GM21825 (cell line): ENCODE measurements at regions not wholly inside any gene's neighbourhood (a gene's known extent, or its start where the extent isn't known, plus 50 kb on each side); places are given as distances from the start of the nearest gene placed in this dataset.
A peak's percentile ranks its signal among the peaks of the same experiment; 100 is the strongest.
"Not testable (repeated sequence)": the region's sequence is repeated elsewhere in the genome, so short reads cannot be mapped to it uniquely, and the experiment has no call there.

Experiments used
- ATAC-seq: cut with Tn5 transposase; IDR thresholded peaks from one replicate; pipeline ENCODE4 v1.9.1; 2021; ENCODE audit warnings: mild to moderate bottlenecking, moderate library complexity; ENCODE audit not compliant: unreplicated experiment

DNA sequence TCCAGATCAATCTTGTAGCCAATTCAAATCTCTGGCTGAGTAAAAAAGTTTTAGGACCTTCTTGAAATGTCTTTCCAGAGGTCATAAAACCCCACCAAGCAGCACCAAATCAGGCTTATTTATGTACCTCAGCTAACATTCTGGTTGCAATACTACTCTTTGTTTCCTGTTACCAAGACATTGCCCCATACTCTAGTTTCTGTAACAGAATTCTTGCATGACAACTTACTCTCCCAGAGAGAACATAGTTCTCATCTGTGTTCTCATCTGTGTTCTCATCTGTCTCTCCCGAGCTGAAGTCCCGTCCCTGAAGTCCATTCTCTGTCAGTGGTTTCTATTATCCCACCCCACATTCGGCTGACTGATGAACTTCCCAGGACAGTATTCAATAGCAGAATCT is 1285.1 kb downstream of the XPNPEP1 start:
- no peak for ATAC-seq

DNA sequence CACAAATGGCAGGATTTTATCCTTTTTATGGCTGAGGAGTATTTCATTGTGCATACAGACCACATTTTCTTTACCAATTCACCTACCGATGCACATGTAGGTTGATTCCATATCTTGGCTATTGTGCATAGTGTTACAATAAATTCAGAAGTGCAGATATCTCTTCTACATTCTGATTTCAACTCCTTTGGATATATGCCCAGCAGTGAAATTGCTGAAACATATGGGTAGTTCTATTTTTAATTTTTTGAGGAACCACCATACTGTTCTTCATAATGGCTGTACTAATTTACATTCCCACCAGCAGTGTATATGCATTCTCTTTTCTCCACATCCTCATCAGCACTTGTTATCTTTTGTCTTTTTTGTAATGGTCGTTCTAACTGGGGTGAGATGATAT is 1290.3 kb downstream of the XPNPEP1 start:
- no peak for ATAC-seq

DNA sequence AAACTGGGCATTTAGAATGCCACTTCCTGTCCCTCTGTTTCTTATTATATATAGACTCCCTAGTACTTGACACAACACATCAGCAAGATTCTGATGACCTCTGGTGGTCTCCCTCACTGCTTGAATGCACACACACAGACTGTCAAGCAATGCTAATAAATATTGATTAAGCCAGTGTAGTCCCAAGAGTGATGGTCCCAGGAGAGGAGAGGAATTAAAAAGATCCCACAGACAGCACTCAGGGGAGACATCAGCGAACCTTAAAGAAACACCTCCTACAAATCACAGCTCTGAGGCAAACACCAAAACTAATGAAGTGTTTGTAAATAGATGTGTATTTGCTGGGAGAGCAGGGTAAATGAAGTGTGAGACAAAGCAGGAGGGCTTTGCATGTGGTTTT is 1291.2 kb downstream of the XPNPEP1 start:
- no peak for ATAC-seq

DNA sequence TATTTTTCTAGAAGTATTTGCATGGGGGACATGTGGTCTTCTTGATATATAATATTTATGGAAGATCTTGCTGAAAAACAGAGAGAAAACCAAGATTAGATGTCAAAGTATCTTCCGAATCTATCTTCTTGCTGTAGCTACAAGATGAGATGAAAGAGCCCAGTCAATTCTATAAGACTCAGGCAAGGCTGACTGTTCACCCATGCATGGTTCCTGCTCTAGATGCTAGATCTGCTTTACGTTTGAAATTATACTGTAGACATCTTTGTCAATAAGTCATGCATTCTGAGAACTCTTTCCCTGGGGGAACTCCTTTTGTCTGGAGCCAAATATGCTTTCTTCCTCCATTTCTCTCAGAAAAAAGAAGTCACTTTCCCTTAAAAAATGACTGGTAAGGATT is 1292.0 kb downstream of the XPNPEP1 start:
- peak; percentile 92 for ATAC-seq

DNA sequence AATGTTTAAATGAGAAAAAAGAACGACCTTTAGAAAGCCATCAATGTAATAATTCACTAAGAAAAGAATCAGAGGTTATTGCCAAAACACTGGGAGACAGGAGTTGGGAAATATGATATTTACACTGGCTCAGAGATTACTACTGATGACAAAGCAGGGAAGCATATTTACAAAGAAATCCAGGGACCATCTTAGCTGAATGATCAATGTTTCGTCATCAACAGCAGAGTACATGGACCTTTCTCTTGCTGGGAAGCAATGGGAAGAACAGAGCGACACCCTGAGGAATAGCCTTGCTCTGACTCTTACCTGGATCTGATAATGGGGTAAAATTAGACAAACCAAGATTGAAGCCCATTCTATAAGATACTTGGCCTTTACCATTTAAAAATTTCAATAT is 1293.5 kb downstream of the XPNPEP1 start:
- no peak for ATAC-seq

DNA sequence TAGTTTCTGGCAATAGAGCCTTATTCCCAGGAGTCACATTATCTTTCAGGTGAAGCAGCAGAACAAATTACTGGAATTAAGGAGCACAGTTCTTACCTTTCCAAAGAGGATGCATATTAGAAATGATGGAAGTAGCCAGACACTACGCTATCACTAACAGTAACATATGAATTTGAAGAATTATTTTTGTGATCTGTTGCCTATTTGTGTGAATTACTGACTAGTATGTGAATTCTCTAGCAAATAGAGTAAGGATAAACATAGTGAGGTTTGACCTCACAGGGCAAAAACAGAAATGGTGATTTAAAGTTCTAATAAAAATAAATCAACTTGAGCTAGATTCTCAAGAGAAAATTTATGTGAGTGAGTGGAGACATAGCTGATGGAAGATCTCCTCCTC is 1299.3 kb downstream of the XPNPEP1 start:
- ATAC-seq, result no peak

DNA sequence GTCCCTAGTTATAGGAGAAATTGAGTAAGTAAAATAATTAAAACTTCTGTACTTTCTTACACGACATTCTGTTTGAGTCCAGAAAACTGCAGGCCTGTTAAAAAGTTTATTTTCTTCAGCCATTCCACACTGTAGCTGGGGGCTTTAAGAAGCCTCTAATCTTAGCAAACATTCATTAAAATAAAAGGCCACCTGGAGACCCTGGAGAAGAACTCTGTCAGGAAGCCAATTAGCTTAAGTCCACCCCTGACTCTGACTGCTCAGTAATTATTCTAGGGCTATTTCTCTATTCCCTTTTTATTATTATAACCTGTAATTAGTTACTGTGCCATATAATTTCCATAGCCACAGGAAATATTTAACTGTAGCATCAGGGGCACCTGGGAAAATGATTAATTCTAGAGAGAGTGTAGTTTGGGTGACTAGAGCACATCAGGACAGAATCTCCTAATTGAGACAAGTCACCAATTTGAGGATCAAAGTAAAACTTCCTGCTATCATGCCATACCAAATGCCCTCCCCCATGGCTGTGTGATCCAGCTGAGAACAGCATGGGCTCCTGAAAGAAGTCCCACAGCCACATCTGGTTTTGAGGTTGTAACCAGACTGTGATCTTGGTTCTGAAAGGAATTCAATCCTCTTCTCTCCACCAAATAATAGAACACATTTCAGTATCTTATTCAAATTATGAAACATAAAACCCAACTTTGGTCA is 1302.3 kb downstream of the XPNPEP1 start:
- ATAC-seq, result no peak

DNA sequence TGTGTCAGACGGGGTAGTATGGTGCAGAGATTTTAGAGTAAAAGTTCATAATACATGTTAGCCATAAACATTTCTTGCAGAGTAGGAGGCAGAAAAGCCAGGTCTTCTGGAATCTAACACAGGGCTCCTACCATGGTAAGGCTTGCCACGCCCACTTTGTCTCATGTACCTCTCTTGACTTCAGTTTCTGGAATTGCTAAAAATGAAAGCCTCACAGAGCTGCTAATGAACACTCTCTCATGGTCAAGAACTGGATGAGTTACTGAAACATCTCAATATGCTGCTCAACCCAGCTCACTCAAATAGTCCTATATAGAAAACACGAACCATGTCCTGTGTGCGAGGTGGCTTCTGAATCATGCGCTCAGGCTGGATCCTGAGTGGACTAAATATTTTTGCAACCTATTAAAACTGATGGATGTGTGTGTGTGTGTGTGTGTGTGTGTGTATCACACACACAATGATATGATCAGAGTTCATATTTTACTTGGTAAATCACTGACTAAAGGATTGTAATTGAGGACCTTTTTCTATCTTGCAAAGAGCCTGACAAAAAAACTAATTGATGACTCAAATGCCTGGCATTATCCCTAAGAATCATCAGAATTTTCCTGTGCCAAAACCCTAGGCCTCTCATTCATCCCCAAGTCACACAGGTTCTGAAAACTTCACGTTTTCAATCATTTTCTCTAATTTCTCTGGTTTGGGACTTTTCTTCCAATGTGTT is 1306.6 kb downstream of the XPNPEP1 start:
- no peak for ATAC-seq

DNA sequence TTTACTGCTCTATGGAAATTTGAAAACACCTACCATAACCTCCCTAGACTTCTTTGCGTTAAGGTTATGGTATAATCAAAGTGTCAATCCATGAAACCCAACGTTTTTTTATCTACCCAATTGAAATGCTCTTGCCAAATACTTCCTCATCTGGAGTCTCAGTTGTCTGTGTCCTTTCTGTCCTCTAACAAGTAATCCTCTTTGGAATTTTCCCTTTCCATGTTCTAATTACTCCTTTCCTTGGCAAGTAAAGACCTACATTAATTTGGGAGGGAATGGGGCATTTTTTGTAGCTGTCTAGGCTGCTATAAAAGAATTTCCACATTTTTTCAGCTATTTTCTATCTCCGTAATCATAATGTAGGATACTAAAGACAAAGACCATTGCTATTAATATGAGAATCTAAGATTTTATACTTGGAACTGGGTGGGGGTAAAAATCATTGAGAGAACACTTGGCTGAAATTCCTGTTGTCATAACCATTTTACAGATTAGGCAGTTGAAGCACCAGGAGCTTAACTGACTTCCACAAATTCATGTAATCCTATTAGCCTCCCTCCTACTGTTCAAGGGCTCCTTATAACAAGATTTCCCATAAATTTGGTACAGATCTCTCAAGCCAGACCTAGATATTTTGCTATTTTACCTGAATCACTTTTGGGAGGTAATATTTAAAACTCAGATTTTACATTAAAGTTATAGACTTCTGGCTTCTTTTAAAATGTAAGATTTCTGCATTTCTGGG is 1307.6 kb downstream of the XPNPEP1 start:
- no peak for ATAC-seq

DNA sequence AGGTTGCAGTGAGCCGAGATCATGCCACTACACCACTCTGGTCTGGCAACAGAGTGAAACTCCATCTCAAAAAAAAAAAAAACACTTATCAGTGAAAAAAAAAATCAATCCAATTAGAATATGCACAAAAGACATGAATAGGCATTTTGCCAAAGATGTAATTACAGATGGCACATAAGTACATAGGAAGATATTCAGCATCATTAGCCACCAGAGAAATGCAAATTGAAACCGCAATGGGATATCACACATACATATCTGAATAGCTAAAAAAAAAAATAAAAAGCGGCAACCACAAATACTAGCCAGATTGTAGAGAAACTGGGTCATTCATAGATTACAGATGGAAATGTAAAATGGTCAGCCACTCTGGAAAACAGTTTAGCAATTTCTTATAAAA is 1310.8 kb downstream of the XPNPEP1 start:
- no peak for ATAC-seq

DNA sequence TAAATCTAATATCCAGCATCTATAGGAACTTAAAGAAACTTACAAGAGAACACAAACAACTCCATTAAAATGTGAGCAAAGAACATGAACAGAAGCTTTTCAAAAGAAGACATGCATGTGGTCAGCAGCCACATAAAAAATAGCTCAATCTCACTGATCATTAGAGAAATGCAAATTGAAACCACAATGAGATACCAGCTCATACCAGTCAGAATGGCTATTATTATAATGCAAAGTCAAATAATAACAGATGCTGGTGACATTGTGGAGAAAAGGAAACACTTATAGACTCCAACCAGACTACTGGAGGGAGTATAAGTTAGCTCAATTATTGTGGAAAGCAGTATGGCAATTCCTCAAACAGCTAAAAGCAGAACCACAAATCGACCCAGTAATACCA is 1314.5 kb downstream of the XPNPEP1 start:
- no peak for ATAC-seq

DNA sequence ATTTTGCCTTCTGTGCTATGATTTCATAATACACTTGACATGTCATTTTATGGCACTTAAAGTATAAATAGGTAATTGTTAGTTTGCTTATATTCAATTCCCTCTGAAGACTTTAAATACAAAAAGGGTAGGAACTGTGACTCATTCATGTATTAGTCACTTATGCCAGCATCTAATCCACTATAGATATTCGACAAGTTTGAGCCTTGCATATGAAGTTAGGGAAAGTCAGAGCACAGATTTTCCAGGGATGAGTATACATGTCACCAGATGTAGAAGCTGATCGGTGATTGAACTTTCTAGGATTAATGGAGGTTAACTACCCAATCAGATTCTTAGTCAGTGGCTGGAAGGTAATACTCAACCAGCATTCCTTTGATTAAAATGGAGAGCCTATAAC is 1321.5 kb downstream of the XPNPEP1 start:
- no peak for ATAC-seq

DNA sequence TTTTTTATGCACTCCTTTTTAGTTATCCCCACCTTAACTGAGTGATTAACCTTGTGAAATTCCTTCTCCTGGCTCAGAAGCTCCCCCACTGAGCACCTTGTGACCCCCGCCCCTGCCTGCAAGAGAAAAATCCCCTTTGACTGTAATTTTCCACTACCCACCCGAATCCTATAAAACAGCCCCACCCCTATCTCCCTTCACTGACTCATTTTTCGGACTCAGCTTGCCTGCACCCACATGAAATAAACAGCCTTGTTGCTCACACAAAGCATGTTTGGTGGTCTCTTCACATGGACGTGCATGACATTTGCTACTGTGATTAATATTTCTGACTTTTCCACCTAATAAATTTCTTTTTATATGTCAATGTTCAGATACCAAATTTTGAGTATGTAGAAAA is 1322.8 kb downstream of the XPNPEP1 start:
- ATAC-seq, result not testable (repeated sequence)

DNA sequence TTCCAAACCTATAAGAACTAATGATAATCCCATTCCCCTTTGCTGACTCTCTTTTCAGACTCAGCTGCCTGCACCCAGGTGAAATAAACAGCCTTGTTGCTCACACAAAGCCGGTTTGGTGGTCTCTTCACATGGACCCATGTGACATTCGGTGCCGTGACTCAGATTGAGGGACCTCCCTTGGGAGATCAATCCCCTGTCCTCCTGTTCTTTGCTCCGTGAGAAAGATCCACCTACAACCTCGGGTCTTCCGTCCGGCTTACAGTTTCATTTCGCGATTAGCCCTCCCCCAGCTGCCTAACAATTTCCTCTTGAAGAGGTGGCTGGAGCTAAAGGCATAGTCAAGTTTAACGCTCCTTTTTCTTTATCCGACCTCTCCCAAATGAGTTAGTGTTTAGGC is 1324.0 kb downstream of the XPNPEP1 start:
- not testable (repeated sequence) for ATAC-seq

DNA sequence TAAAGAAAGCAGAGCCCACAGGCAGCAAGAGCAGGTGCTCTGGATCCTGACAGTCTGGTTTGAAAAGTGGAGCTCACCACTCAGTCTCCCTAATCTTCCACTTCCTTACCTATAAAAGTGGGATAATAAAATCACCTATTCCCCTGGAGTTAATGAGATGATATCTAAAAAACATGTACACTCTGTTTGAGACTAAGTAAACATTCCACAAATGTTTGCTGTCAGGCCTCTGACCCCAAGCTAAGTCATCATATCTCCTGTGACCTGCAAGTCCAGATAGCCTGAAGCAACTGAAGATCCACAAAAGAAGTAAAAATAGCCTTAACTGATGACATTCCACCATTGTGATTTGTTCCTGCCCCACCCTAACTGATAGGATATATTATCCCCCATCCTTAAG is 1324.5 kb downstream of the XPNPEP1 start:
- no peak for ATAC-seq

DNA sequence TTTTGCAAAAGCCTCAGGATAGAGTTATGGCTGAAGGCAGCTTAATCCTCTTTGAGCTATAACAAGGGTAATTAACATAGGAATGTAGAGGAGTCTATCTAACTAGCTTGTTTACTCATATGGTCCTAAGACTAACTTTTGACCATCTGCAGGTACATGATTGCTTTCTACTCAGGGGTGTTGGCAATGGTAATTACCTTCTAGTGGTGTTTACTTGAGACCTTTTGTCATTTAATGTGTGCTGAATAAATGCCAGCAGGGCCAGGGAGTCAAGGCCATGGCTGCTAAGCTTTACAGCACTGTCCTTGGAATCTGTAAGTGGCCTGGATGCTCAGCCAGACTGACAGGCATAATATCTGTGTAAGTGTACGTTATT is 1325.0 kb downstream of the XPNPEP1 start:
- ATAC-seq, result no peak

DNA sequence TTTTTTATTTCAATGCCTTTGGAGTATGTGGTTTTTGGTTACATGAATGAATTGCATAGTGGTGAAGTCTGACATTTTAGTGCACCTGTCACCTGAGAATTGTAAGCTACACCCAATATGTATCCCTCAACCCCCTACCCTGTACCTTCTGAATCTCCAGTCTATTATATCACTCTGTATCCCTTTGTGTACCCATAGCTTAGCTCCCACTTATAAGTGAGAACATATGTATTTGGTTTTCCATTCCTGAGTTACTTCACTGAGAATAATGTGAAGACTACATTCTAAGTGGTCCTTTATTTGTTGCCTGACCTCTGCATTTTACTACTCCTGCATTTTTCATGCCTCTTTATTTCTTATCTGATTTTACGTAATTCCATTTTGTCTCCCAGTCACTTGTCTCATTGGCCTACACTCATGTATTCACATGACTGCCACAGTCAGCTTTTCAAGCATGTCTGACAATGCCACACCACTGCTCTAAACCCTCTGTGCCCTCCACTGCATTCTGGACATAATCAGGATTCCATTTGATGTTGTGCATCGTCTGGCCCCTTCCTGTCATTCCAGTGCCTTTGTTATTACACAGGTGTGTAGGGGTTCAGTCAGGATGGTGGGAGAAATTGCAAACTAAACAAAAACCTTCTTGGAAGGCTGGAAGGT is 1325.5 kb downstream of the XPNPEP1 start:
- no peak for ATAC-seq

DNA sequence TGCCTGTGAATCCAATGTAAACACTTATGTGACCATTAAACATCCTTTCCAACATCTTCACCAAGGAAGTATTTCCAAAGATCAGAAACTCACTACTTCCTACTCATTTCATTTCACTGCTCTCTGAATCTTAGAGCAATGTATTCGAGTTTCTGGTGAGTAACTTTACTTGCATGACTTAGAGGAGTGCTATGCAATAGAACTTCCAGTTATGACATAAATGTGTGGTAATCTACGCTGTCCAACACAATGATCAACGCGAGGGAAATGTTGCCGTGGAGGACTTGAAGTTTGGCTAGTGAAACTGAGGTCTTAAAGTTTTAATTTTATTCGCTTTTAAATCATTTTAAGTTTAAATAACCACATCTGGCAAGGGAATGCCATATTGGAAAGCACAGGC is 1326.3 kb downstream of the XPNPEP1 start:
- no peak for ATAC-seq

DNA sequence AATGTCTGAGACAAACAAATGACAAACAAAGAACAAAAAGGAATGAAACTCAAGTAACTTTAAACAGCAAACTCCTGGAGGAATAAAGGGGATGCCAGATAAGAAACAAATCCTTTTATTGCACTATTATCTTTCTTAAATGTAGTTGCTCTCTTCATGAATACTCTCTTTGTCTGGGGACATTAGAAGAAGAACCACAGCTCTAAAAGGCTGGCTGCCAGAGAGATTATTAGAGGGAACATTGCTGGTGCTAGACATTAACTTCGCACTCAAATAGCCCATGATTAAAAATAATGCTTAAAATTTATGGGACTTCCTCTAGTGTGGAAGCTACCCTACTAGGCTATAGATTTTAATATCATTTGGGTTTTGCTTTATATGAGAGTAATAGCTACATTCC is 1330.4 kb downstream of the XPNPEP1 start:
- no peak for ATAC-seq

DNA sequence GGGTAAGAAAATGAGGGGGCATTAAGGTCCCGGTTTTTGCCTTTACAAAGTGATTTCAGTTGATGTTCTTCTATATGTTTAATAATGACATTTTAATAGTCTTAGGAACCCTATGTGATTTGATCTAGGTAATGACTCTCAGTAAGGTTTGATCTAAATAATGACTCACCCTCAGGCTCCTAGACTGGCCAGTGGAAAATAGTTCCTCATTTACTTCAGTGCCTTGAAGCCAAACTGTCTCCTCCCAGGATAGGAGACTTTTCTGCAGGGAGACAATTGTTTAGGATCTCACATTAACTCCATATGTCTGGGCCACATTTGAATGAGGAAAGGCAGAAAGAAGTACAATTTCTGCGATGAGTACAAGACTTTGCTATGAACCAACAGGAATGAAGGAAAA is 1331.9 kb downstream of the XPNPEP1 start:
- no peak for ATAC-seq

DNA sequence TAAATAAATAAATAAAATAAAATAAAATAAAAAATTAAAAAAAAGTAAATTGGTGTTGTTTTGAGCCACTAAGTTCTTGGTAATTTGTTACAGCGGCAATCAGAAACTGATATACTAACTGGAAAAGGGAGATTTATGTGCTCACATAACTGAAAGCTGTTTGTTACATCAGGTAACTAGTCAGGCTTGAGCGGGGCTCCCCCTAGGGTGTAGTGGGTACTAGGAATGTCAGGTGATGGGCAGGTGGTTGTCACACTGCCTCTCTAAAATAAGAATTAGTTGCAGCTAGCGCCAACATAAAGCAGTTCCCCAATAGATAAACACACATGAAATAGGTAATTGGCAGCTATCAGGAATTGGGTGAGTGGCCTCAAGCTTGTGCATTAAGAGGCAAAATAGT is 1336.9 kb downstream of the XPNPEP1 start:
- ATAC-seq, result no peak

DNA sequence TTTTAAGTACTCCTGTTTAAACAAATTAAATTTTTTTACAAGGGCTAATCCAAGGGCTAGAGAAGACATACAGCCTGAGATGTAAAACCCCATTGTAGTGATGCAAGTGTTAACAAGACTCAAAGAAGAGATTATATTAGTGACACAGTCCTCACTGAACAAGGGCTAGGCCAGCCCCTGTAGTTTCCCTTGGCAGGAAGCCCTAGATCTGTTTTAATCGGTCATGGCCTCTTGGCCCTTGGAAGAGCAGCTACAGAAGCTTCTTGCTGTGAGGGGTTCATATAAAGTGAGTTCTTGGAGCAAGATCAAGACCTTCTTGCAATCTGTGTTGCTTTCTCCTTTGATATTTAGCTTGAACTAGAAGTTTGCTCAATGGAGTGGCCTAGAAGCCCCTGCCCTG is 1339.4 kb downstream of the XPNPEP1 start:
- no peak for ATAC-seq
